H9 (cell line): ENCODE measurements at regions not wholly inside any gene's neighbourhood (a gene's known extent, or its start where the extent isn't known, plus 50 kb on each side); places are given as distances from the start of the nearest gene placed in this dataset.

ENCODE experiments used
- DNase-seq: peaks from one replicate; pipeline ENCODE4 v3.0.0-alpha.2; 2017
- H2AFZ ChIP-seq: one replicate; pipeline ENCODE4 v1.6.1; 2013; ENCODE audit warnings: mild to moderate bottlenecking, low read length, control low read depth, moderate library complexity
- H2AK5ac ChIP-seq: 2 replicates; pipeline ENCODE4 v1.6.1; 2013; ENCODE audit warnings: low read length, control low read depth, mixed read lengths; ENCODE audit not compliant: insufficient read length
- H2BK120ac ChIP-seq: one replicate; pipeline ENCODE4 v1.6.1; 2013; ENCODE audit warnings: low read depth, mild to moderate bottlenecking, low read length, control low read depth, inconsistent platforms; ENCODE audit not compliant: poor library complexity, severe bottlenecking
- H2BK12ac ChIP-seq: 2 replicates; pipeline ENCODE4 v1.6.1; 2013; ENCODE audit warnings: low read length, control low read depth, mixed read lengths, low read depth; ENCODE audit not compliant: insufficient read length
- H2BK15ac ChIP-seq: 2 replicates; pipeline ENCODE4 v1.6.1; 2013; ENCODE audit warnings: low read depth, low read length, control low read depth
- H2BK20ac ChIP-seq: one replicate; pipeline ENCODE4 v1.6.1; 2013; ENCODE audit warnings: low read depth, mild to moderate bottlenecking, low read length, control low read depth, inconsistent platforms; ENCODE audit not compliant: poor library complexity, severe bottlenecking
- H2BK5ac ChIP-seq: 2 replicates; pipeline ENCODE4 v1.6.1; 2013; ENCODE audit warnings: low read length, control low read depth, mixed read lengths; ENCODE audit not compliant: insufficient read length
- H3K14ac ChIP-seq: 2 replicates; pipeline ENCODE4 v1.6.1; 2013; ENCODE audit warnings: low read length, control low read depth; ENCODE audit not compliant: insufficient read depth
- H3K18ac ChIP-seq: 2 replicates; pipeline ENCODE4 v1.6.1; 2013; ENCODE audit warnings: low read depth, mild to moderate bottlenecking, mixed read lengths, low read length, control low read depth; ENCODE audit not compliant: insufficient read length
- H3K23ac ChIP-seq: 2 replicates; pipeline ENCODE4 v1.6.1; 2013; ENCODE audit warnings: low read length, control low read depth, mixed read lengths, low read depth; ENCODE audit not compliant: insufficient read length
- H3K23me2 ChIP-seq: 2 replicates; pipeline ENCODE4 v1.6.1; 2013; ENCODE audit warnings: low read depth, mild to moderate bottlenecking, mixed read lengths, low read length, control low read depth; ENCODE audit not compliant: insufficient read length, poor library complexity, severe bottlenecking
- H3K27ac ChIP-seq: 2 replicates; pipeline ENCODE4 v1.5.1; 2013; ENCODE audit warnings: low read length, control low read depth, mixed read lengths, low read depth; ENCODE audit not compliant: insufficient read length
- H3K27me3 ChIP-seq: 2 replicates; pipeline ENCODE4 v1.6.1; 2013; ENCODE audit warnings: low read length, control low read depth, inconsistent platforms; ENCODE audit not compliant: insufficient read depth
- H3K4ac ChIP-seq: 2 replicates; pipeline ENCODE4 v1.6.1; 2013; ENCODE audit warnings: low read depth, mild to moderate bottlenecking, control low read depth, inconsistent platforms, low read length, moderate library complexity
- H3K4me1 ChIP-seq: 2 replicates; pipeline ENCODE4 v1.6.1; 2013; ENCODE audit warnings: low read length, control low read depth, inconsistent platforms; ENCODE audit not compliant: insufficient read depth
- H3K4me2 ChIP-seq: 2 replicates; pipeline ENCODE4 v1.6.1; 2013; ENCODE audit warnings: low read length, control low read depth, mixed read lengths; ENCODE audit not compliant: insufficient read length, insufficient read depth
- H3K56ac ChIP-seq: 2 replicates; pipeline ENCODE4 v1.6.1; 2013; ENCODE audit warnings: low read depth, mild to moderate bottlenecking, mixed read lengths, low read length, control low read depth; ENCODE audit not compliant: insufficient read length
- H3K79me1 ChIP-seq: 2 replicates; pipeline ENCODE4 v1.6.1; 2013; ENCODE audit warnings: low read depth, mild to moderate bottlenecking, moderate library complexity, low read length, control low read depth, inconsistent platforms; ENCODE audit not compliant: insufficient read depth, poor library complexity, severe bottlenecking
- H3K79me2 ChIP-seq: 2 replicates; pipeline ENCODE4 v1.6.1; 2013; ENCODE audit warnings: low read length, control low read depth, inconsistent platforms; ENCODE audit not compliant: insufficient read depth
- H3K9ac ChIP-seq: 2 replicates; pipeline ENCODE4 v1.6.1; 2013; ENCODE audit warnings: low read length, control low read depth, mixed read lengths; ENCODE audit not compliant: insufficient read length; ENCODE audit errors: extremely low read depth
- H3K9me3 ChIP-seq: one replicate; pipeline ENCODE4 v1.6.1; 2013; ENCODE audit warnings: low read depth, low read length, inconsistent platforms; ENCODE audit not compliant: control insufficient read depth
- H3T11ph ChIP-seq: one replicate; pipeline ENCODE4 v1.6.1; 2013; ENCODE audit warnings: mild to moderate bottlenecking, low read length, control low read depth, inconsistent platforms
- H4K20me1 ChIP-seq: one replicate; pipeline ENCODE4 v1.6.1; 2013; ENCODE audit not compliant: control insufficient read depth, insufficient read length, insufficient read depth
- H4K5ac ChIP-seq: 2 replicates; pipeline ENCODE4 v1.6.1; 2013; ENCODE audit warnings: low read depth, mild to moderate bottlenecking, mixed read lengths, low read length, control low read depth; ENCODE audit not compliant: insufficient read length
- H4K8ac ChIP-seq: replicated peaks from 2 replicates; pipeline ENCODE4 v1.6.1; 2013; ENCODE audit warnings: low read length, control low read depth, mixed read lengths, low read depth; ENCODE audit not compliant: insufficient read length
- H4K91ac ChIP-seq: 2 replicates; pipeline ENCODE4 v1.6.1; 2013; ENCODE audit warnings: low read depth, mild to moderate bottlenecking, moderate library complexity, mixed read lengths, low read length, control low read depth; ENCODE audit not compliant: insufficient read length
- H3K27ac Mint-ChIP-seq, 3 experiments: 2 replicates in 2 of 3; 3 replicates in 1 of 3; pipeline ENCODE4 v1.8.0; 2020 to 2021; ENCODE audit warnings: mixed read lengths in 3 of 3, mild to moderate bottlenecking in 1 of 3, moderate library complexity in 1 of 3
- H3K27me3 Mint-ChIP-seq: 2 replicates; pipeline ENCODE4 v1.8.0; 2021; ENCODE audit warnings: low read depth, mild to moderate bottlenecking, moderate library complexity, mixed read lengths
- H3K36me3 Mint-ChIP-seq, 3 experiments: 2 replicates in 2 of 3; 3 replicates in 1 of 3; pipeline ENCODE4 v1.8.0; 2020 to 2021; ENCODE audit warnings: low read depth in 3 of 3, mixed read lengths in 3 of 3; ENCODE audit not compliant: insufficient read depth in 1 of 3
- H3K4me1 Mint-ChIP-seq, 2 experiments: 2 replicates each; pipeline ENCODE4 v1.8.0; 2020; ENCODE audit warnings: mixed read lengths in 2 of 2
- H3K4me3 Mint-ChIP-seq, 2 experiments: 2 replicates in 1 of 2; 3 replicates in 1 of 2; pipeline ENCODE4 v1.8.0; 2020 to 2021; ENCODE audit warnings: mild to moderate bottlenecking in 2 of 2, mixed read lengths in 2 of 2, moderate library complexity in 1 of 2
- H3K9me3 Mint-ChIP-seq, 2 experiments: 2 replicates in 1 of 2; 3 replicates in 1 of 2; pipeline ENCODE4 v1.8.0; 2020; ENCODE audit warnings: mild to moderate bottlenecking in 2 of 2, mixed read lengths in 2 of 2, moderate library complexity in 1 of 2
- WGBS: extraction: QIAGEN DNeasy Blood & Tissue Kit; methylation state at CpG from one replicate; pipeline ENCODE4 v1.1.7; 2013; ENCODE audit warnings: missing lambda C conversion rate, low lambda C conversion rate, mixed read lengths; ENCODE audit not compliant: insufficient read length; ENCODE audit errors: extremely low coverage; 5-methylcytosine and 5-hydroxymethylcytosine counted together
- TF ChIP-seq, protein P1 (sequence below): fragments of 200-600 bp; sonication (generic); conservative IDR thresholded peaks from 3 replicates; pipeline ENCODE4 v1.8.0; 2021; ENCODE audit warnings: antibody characterized with exemption, mild to moderate bottlenecking

DNA sequence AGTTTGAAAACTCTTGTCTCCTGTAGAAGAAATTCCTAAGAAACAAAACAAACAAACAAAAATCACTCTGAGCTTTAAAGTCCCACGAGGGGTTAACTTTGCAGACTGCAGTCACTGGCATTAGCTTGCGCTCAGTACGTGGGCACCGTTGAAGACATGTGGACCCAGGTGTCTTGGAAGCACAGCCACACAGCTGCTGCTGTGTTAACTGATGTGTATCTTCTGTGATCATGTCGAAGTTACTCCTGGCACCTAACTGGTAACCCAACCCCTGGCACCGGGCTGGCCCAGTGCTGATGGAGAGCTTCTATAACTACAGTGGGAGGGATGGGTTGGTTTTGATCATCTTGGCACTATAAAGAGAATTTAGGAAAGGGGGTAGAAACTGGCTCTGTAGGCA lies 51.6 kb upstream of the FHL2 start:
- Histone ChIP-seq H3K14ac (no peak overlapping the region), H2BK120ac (no peak overlapping the region), H4K5ac (no peak overlapping the region), H2BK12ac (no peak overlapping the region), H3K4me1 (no peaks in the 10 kb centered on the region), H3K4ac (no peak overlapping the region), H2BK20ac (no peak overlapping the region), H3K18ac (no peak overlapping the region), H3K79me2 (no peaks in the 10 kb centered on the region), H3K4me2 (no peak overlapping the region), H3K27me3 (no peaks in the 10 kb centered on the region), H3K79me1 (no peaks in the 10 kb centered on the region), H3K23ac (no peak overlapping the region), H3K9me3 (no peaks in the 10 kb centered on the region), H3K56ac (no peak overlapping the region), H4K8ac (no peak overlapping the region), H4K91ac (no peak overlapping the region), H3K27ac (no peak overlapping the region), H3K9ac (no peak overlapping the region), H2AFZ (no peak overlapping the region), H4K20me1 (no peaks in the 10 kb centered on the region), H2BK5ac (no peak overlapping the region), H2AK5ac (no peak overlapping the region), H3T11ph (no peak overlapping the region), H3K23me2 (no peaks in the 10 kb centered on the region), H2BK15ac (no peak overlapping the region)
- H3K4me1 Mint-ChIP-seq, result peaks cover 6% of the 10 kb centered on the region in 2 experiments
- no peak for DNase-seq
- 0 out of 2 replicates have a peak, but pooled peaks cover 1% of the 10 kb centered on the region for H3K27me3 Mint-ChIP-seq
- TF ChIP-seq, protein P1, sequence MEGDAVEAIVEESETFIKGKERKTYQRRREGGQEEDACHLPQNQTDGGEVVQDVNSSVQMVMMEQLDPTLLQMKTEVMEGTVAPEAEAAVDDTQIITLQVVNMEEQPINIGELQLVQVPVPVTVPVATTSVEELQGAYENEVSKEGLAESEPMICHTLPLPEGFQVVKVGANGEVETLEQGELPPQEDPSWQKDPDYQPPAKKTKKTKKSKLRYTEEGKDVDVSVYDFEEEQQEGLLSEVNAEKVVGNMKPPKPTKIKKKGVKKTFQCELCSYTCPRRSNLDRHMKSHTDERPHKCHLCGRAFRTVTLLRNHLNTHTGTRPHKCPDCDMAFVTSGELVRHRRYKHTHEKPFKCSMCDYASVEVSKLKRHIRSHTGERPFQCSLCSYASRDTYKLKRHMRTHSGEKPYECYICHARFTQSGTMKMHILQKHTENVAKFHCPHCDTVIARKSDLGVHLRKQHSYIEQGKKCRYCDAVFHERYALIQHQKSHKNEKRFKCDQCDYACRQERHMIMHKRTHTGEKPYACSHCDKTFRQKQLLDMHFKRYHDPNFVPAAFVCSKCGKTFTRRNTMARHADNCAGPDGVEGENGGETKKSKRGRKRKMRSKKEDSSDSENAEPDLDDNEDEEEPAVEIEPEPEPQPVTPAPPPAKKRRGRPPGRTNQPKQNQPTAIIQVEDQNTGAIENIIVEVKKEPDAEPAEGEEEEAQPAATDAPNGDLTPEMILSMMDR, result no peak
- no peak overlapping the region for H3K27ac Mint-ChIP-seq
- H3K4me3 Mint-ChIP-seq, result no peak overlapping the region
- H3K36me3 Mint-ChIP-seq, result no peaks in the 10 kb centered on the region
- WGBS, result no CpG with 5 or more reads among the region's 6 CpGs
- H3K9me3 Mint-ChIP-seq, result no peaks in the 10 kb centered on the region
